ENCODE measurements at regions not wholly inside any gene's neighbourhood (a gene's known extent, or its start where the extent isn't known, plus 50 kb on each side); places are given as distances from the start of the nearest gene placed in this dataset.

- no peak for DNase-seq (ENCODE audit: low read depth)
- TF ChIP-seq CTCF (conservative IDR thresholded peaks at IDR 0.05; ENCODE audit: low read depth, low read length) = no peak
- H3K4me3 ChIP-seq (ENCODE audit: low read depth, low read length) = no peak overlapping the region
These were observed 149.0 kb upstream of the UNC5B start for GRCh38 chr10:71063401-71063800.

- no peak overlapping the region for H3K4me3 ChIP-seq (ENCODE audit: low read depth, low read length)
- DNase-seq (ENCODE audit: low read depth) = peak; percentile 3
- peak; percentile 40 for TF ChIP-seq CTCF (conservative IDR thresholded peaks at IDR 0.05; ENCODE audit: low read depth, low read length)
These were observed 147.8 kb upstream of the UNC5B start for GRCh38 chr10:71064413-71065118.

DNA sequence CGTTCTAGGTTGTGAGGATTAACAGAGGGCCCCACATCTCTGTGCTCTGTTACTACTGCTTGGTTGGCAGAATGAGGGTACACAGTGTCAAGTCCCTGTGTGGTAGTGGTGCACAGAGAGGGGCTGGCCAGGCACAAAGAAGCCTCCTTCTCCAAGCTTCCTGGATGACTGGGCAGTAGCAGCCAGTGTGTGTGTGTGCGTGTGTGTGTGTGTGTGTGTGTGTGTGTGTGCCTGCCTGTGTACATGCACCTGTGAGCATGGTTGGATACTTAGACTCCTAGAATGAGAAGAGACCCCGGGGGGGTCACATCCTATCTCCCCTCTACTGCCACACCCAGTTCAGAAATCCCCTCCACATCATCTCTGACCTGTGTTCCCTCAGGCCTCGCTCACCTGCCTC lies 146.7 kb upstream of the UNC5B start:
- TF ChIP-seq CTCF (conservative IDR thresholded peaks at IDR 0.05; ENCODE audit: low read depth, low read length) = no peak
- no peak overlapping the region for H3K4me3 ChIP-seq (ENCODE audit: low read depth, low read length)
- no peak for DNase-seq (ENCODE audit: low read depth)

DNA sequence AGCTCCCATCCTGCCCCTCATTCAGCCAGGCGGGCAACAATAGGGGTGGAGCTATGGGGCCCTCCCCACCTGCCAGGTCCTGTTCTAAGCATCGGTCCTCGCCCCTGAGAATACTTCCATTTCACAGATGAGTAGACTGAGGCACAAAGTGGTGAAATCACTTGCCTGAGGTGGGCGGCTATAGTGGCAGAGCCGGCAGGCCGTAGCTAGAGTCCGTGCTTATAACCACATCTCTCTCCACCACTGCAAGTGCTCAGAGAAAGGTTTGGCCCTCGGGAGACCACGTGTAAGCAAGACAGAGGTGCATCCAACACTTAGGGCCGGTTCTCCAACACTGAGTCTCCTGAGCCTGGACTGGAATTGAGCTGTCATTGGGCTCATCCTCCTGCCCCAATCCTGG lies 145.8 kb upstream of the UNC5B start:
- no peak for TF ChIP-seq CTCF (conservative IDR thresholded peaks at IDR 0.05; ENCODE audit: low read depth, low read length)
- H3K4me3 ChIP-seq (ENCODE audit: low read depth, low read length) = no peak overlapping the region
- DNase-seq (ENCODE audit: low read depth) = no peak

DNA sequence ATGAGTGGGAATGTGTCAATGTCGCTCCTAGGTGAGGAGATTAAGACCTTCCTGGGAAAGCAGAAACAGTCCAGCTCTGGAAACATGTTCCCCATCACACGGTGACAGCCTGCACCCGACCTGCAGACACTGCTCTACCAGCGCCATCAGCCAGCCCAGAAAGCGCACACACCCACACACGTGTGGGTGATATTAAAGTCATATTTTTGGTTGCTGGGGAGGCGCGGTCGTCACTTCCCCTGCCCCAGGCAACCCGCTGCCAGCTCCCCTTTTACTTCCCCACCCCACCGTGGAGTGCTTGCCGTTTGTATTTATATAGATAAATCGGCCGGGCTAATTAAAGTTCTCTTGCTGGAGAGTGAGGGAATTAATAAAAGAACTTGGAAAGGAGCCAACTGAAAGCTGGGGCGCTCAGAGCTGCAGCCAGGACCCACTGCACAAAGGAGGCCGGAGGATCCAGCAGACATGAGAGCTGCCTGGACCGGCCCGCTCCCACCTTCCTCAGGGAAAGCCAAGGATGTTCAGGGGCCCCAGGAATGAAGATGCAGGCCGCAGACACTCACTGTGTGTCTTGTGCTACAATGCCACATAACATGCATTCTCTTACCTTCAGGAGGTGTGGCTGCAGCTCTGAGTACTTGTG lies 145.2 kb upstream of the UNC5B start:
- DNase-seq (ENCODE audit: low read depth) = no peak
- no peak overlapping the region for H3K4me3 ChIP-seq (ENCODE audit: low read depth, low read length)
- no peak for TF ChIP-seq CTCF (conservative IDR thresholded peaks at IDR 0.05; ENCODE audit: low read depth, low read length)

- DNase-seq (ENCODE audit: low read depth) = peak; percentile 6
- H3K4me3 ChIP-seq (ENCODE audit: low read depth, low read length) = no peak overlapping the region
- no peak for TF ChIP-seq CTCF (conservative IDR thresholded peaks at IDR 0.05; ENCODE audit: low read depth, low read length)
These were observed 143.5 kb upstream of the UNC5B start for GRCh38 chr10:71068861-71069271.
